H1 (cell line): ENCODE measurements at regions not wholly inside any gene's neighbourhood (a gene's known extent, or its start where the extent isn't known, plus 50 kb on each side); places are given as distances from the start of the nearest gene placed in this dataset.

Experiments
- ATF3 ChIP-seq: IDR thresholded peaks from 2 replicates; pipeline ENCODE4 v1.6.1; 2011; ENCODE audit warnings: low read depth, mild to moderate bottlenecking, low read length; ENCODE audit not compliant: insufficient read depth
- CEBPB ChIP-seq: IDR thresholded peaks from 2 replicates; pipeline ENCODE4 v1.6.1; 2012; ENCODE audit warnings: low read depth, low read length
- CREB1 ChIP-seq: IDR thresholded peaks from 2 replicates; pipeline ENCODE4 v1.6.1; 2012; ENCODE audit warnings: inconsistent platforms
- KDM5A ChIP-seq: fragments of 200-600 bp; IDR thresholded peaks from 2 replicates; pipeline ENCODE4 v1.7.1; 2012; ENCODE audit warnings: mild to moderate bottlenecking, low read length, inconsistent platforms, mixed read lengths
- TCF12 ChIP-seq: IDR thresholded peaks from 2 replicates; pipeline ENCODE4 v1.6.1; 2011; ENCODE audit warnings: low read depth, mild to moderate bottlenecking, low read length

DNA sequence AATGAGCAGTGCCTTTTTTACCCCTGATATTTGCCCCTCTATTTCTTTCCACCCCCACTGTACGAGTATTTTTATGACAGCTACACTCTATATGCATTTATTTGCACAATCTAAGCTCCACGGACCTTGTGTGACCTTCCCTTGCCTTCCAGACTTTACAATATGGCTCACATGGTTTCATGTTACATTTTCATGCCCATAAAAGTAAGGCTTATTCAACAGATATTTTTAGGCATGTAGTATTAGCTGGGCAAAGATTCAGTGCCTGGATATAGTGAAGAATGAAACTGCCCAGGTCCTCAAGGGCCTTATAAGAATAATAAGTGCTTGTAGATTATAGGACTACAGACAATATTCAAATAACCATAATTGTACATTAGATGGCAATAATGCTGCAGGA lies 481.9 kb upstream of the CNTN4 start (continued):
- TF ChIP-seq KDM5A: no peak
- no peak for TF ChIP-seq CREB1
- TF ChIP-seq TCF12: no peak
- no peak for TF ChIP-seq ATF3
- TF ChIP-seq CEBPB: no peak
